H1 (cell line): ENCODE measurements at regions not wholly inside any gene's neighbourhood (a gene's known extent, or its start where the extent isn't known, plus 50 kb on each side); places are given as distances from the start of the nearest gene placed in this dataset.

Source experiments
- CTBP2 ChIP-seq: IDR thresholded peaks from 2 replicates; pipeline ENCODE4 v1.7.0; 2011; ENCODE audit warnings: borderline replicate concordance, mild to moderate bottlenecking, moderate library complexity, mixed read lengths, low read length; ENCODE audit not compliant: insufficient read depth, insufficient read length
- HDAC2 ChIP-seq, 2 experiments: fragments of 300-600 bp in 1 of 2; sonication (generic) in 1 of 2; IDR thresholded peaks; 2 replicates each; pipeline ENCODE4 v1.6.1; 2011 to 2012; ENCODE audit warnings: low read depth in 2 of 2, low read length in 2 of 2, mild to moderate bottlenecking in 2 of 2, moderate library complexity in 2 of 2, borderline replicate concordance in 1 of 2, inconsistent platforms in 1 of 2
- TBP ChIP-seq: IDR thresholded peaks from 2 replicates; pipeline ENCODE4 v1.6.1; 2011; ENCODE audit warnings: low read depth, low read length, improper control_type of control experiment
- TEAD4 ChIP-seq: IDR thresholded peaks from 2 replicates; pipeline ENCODE4 v1.6.1; 2012; ENCODE audit warnings: low read depth, low read length, inconsistent platforms, mixed read lengths

DNA sequence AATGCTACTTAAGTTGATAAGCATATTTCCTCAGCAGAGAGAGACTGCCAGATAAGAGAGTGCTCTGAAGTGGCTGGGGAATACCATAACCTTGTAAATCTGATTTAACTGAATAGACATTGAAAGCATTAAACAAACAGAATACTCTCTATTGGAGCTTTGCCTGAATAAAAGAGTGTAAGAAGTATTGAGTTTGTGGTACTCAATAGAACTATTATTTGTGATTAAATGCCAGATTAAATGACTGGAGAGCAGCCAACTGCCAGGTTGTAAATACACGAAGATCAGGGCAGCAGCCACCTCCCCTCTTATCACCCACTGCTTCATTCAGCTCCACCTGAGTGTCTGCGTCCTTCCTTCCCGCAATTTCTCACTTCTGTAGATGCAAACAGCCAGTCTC, 373.6 kb downstream of the DCDC2C start (continued):
- TF ChIP-seq HDAC2 (IDR thresholded peaks at IDR 0.05; ENCODE audit: borderline replicate concordance in 1 of 2, low read depth in 2 of 2, low read length in 2 of 2) (no peak), CTBP2 (no peak), TBP (no peak), TEAD4 (no peak)
